Liver (tissue), 3 donors: ENCODE measurements at regions not wholly inside any gene's neighbourhood (a gene's known extent, or its start where the extent isn't known, plus 50 kb on each side); places are given as distances from the start of the nearest gene placed in this dataset.

Source experiments
- FOXA1 ChIP-seq: IDR thresholded peaks from 2 replicates; pipeline ENCODE4 v1.6.1; 2016; ENCODE audit warnings: antibody characterized with exemption
- RXRA ChIP-seq, 2 donors: IDR thresholded peaks; 2 replicates each; pipeline ENCODE4 v1.6.1; 2017 to 2018; ENCODE audit warnings: antibody characterized with exemption in 2 of 2, mild to moderate bottlenecking in 1 of 2
- TAF1 ChIP-seq: conservative IDR thresholded peaks from 2 replicates; pipeline ENCODE4 v1.6.1; 2016; ENCODE audit warnings: antibody characterized with exemption, mild to moderate bottlenecking
- TF ChIP-seq, protein P1 (sequence below): fragments of 150-350 bp; IDR thresholded peaks from 2 replicates; pipeline ENCODE4 v1.5.1; 2017; ENCODE audit warnings: improper control_type of control experiment, low read depth, low read length; ENCODE audit not compliant: missing input control
- TF ChIP-seq, protein P2 (sequence below): IDR thresholded peaks from 2 replicates; pipeline ENCODE4 v1.6.1; 2016; ENCODE audit warnings: antibody characterized with exemption
- donor health status: healthy.
- donor health status: healthy.

DNA sequence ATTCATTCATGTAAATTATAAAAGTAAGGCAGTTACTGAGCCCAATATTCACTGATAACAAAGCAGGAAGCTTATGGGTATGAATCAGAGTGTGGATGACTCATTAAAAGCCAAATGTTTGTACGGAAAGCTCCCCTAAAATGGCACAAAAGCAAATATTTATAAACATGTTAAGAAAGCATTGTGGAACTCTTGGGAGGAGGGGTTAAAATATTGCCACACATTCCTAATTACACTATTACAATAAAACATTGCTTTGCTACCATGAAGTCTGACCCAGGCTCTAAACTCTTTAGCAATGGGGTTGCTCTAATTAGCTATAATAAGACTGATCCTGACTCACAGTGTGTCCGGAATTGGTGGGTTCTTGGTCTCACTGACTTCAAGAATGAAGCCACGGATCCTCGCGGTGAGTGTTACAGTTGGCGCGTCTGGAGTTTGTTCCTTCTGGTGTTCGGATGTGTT is 110.9 kb downstream of the NAB1 start:
- TF ChIP-seq, protein P1, sequence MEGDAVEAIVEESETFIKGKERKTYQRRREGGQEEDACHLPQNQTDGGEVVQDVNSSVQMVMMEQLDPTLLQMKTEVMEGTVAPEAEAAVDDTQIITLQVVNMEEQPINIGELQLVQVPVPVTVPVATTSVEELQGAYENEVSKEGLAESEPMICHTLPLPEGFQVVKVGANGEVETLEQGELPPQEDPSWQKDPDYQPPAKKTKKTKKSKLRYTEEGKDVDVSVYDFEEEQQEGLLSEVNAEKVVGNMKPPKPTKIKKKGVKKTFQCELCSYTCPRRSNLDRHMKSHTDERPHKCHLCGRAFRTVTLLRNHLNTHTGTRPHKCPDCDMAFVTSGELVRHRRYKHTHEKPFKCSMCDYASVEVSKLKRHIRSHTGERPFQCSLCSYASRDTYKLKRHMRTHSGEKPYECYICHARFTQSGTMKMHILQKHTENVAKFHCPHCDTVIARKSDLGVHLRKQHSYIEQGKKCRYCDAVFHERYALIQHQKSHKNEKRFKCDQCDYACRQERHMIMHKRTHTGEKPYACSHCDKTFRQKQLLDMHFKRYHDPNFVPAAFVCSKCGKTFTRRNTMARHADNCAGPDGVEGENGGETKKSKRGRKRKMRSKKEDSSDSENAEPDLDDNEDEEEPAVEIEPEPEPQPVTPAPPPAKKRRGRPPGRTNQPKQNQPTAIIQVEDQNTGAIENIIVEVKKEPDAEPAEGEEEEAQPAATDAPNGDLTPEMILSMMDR, result no peak
- TF ChIP-seq TAF1 (no peak), FOXA1 (no peak), RXRA (IDR thresholded peaks at IDR 0.05) (no peak)
- TF ChIP-seq, protein P2, sequence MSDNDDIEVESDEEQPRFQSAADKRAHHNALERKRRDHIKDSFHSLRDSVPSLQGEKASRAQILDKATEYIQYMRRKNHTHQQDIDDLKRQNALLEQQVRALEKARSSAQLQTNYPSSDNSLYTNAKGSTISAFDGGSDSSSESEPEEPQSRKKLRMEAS, result no peak
